ENCODE measurements at regions not wholly inside any gene's neighbourhood (a gene's known extent, or its start where the extent isn't known, plus 50 kb on each side); places are given as distances from the start of the nearest gene placed in this dataset.

DNA sequence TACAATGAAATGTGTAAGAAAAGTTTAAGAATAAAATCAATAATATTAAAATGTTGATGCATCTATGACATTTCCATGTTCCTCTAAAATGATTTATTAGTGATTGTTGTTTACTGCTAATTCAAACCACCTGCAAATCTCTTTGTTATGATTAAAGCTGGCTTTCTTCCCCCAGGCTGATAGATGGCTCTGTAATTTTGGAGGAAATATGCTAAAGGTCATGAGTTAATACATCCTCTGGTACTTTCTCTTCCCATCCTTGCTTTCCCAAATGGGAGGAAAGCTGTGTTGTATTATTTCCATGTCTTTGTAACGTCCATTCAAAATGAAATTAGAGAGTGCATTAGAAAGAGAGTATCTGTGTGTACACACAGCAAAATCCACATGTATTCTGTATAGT, 139.5 kb upstream of the TMCO5A start:
- no peak for DNase-seq

DNA sequence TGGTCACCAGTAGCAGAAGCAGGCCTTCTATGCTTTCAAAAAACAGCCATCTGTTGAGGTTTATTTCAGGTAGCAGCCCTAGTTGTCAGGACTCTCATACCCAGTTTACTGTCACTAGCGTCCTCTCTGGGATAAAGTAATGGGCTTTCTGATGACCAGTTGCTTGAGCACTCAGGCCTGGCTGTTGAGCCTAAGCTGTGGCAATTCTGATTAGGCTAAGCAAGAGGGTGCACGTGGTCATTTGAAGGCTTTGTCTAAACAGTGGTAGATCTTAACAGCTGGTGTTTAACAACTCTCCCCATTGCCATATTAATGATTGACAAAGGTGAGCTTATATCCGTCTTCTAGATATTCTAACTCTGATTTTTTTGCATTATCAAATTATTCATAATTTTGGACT, 132.9 kb upstream of the TMCO5A start:
- DNase-seq, result no peak

DNA sequence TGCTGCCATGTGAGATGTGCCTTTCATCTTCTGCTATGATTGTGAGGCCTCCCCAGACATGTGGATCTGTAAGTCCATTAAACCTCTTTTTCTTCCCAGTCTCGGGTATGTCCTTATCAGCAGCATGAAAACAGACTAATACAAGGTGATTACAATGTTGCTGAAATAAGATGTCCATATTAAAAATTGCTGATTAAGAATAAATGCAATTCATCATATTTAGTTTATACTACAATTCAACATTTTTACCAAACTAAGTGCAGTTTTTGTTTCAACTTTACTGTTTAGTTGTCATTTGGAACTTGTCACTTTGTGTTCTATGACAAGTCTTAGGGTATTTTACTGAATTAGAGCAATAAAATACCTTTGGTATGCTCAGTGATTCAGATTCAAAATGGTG, 127.6 kb upstream of the TMCO5A start:
- no peak for DNase-seq

- DNase-seq, result no peak
These were observed 124.1 kb upstream of the TMCO5A start for GRCh38 chr15:37810381-37810780.

GRCh38 chr15:37813306-37813705, 121.1 kb upstream of the TMCO5A start:
- DNase-seq, result no peak

- no peak for DNase-seq
These were observed 119.5 kb upstream of the TMCO5A start for GRCh38 chr15:37814847-37815515.

DNA sequence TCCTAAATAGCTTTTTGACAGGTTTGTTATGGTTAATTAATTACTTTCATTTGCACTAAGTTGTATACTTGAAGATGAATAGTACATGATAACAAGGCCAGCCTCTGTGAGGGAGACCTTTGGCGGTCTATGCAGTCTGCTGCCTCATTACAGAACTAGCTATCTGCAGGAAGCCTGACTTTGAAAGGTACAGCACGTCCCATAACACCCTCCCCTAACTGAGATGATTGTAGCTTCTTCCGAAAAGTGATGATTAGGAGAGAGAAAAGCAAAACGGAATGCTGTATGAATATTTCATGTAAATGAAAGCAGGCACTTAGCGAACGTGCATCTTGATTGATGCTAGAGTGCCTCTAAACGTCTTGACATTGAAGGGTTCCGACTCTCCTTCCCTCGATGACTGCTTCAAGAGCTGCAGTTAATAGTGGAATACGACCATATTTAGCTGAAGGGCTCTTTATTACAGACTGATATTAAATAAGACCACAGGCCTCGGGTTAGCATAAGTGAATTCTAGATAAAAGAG, 116.2 kb upstream of the TMCO5A start:
- no peak for DNase-seq

DNA sequence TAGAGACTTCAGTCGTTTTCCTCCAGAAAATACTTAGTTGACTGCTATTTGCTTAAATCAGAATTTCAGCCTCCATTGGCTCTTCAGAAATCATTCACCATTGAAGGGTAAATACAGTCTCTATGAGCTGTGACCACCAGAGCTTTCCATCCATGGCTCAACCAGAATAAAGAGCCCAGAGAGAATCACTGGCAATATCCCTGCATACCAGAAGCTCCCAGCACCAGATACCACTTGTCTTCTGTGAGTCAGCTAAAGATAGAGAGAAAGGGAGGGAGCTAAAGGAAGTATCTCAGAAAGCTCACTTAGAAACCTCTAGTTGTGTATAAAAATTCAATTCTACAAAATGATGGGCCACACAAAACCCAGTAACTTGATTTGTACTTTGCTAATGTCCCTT, 115.2 kb upstream of the TMCO5A start:
- DNase-seq, result no peak

DNA sequence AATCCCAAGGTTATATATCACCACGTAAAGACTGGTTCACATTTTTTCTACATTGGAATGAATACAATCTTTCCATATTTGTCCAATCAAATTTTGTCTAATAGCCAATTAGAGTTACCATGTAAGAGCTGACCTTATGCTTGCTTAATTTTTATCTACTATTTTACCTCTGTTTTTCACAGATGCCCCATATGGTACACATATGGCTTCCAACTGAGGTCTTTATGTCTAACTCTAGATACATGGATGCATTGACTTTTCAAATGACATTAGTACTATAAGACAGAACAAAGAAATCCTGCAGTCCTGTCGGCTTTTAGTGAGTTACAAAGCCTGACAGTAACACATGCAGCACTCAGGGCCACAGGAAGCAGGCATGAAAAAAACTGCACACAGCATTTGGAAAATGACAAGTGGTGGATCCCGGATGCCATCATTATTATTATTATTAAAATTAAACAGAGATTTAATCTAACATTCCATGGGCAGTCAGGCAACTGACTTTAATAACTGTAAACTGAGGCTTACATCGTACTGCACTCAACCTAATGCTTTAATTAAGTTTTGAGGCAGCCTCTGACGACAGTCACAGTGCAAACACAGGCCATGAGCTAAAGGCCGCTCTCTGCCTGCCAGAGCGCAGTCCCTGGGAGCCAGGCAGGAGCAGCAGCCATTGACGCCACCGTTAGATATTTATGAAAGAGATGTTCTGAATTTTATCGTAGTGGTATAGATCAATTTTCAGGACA, 113.9 kb upstream of the TMCO5A start:
- DNase-seq, result no peak

GRCh38 chr15:37823601-37824275, 110.7 kb upstream of the TMCO5A start:
- DNase-seq, result no peak

GRCh38 chr15:37824717-37825382, 109.6 kb upstream of the TMCO5A start:
- no peak for DNase-seq

- no peak for DNase-seq
These were observed 97.2 kb upstream of the TMCO5A start for GRCh38 chr15:37837276-37837675.

DNA sequence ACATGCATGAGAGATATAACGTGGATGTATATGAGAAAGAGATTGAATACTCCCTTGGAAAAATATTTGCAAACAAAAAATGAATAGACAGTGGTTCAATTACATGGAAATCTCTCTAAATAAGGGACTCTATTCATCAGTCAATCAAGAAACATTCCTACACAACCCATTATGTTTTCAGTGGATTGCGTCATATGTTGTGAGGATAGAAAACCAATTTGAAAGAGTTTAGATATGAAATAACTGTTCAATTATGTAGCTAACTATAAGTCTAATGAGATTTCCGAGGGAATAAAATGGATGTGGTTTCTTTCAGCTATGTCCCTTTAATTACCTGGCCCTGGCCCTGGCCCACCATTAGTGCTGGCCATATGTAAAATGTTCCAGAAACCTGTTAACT, 86.7 kb upstream of the TMCO5A start:
- DNase-seq, result no peak

DNA sequence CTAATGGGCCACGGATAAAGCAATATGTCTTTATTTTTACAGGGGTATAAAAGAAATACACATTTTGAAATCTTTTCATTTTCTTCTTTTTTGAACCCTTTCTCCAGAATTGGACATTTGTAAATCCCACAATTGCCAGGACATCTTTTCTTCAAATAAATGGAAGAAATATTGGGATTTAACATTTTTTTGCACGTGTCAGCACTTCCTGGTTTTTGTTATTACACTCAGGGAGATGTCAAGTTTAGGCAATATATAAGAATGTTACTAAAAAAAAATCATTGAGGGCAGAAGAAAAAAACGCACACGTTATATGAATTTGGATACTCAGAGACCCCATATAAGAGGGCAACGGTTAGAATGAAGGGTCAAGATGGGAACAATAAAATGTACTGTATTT, 78.3 kb upstream of the TMCO5A start:
- no peak for DNase-seq

DNA sequence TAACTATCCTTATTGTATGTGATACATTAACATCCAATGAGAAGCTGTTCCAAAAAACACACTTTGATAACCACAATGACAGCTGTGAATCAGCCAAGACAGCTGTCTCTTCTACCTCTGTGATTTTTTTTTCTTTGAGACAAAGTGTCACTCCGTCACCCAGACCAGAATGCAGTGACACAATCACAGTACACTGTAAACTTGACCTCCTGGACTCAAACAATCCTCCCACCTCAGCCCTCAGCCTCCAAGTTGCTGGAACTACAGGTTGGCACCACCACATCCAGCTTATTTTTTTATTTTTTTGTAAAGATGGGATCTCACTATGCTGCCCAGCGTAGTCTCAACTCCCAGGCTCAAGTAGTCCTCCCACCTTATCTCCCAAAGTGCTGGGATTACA, 73.5 kb upstream of the TMCO5A start:
- no peak for DNase-seq

GRCh38 chr15:37865687-37866086, 68.8 kb upstream of the TMCO5A start:
- no peak for DNase-seq

GRCh38 chr15:37870711-37871110, 63.7 kb upstream of the TMCO5A start:
- DNase-seq, result no peak

GRCh38 chr15:37872661-37873060, 61.8 kb upstream of the TMCO5A start:
- no peak for DNase-seq

DNA sequence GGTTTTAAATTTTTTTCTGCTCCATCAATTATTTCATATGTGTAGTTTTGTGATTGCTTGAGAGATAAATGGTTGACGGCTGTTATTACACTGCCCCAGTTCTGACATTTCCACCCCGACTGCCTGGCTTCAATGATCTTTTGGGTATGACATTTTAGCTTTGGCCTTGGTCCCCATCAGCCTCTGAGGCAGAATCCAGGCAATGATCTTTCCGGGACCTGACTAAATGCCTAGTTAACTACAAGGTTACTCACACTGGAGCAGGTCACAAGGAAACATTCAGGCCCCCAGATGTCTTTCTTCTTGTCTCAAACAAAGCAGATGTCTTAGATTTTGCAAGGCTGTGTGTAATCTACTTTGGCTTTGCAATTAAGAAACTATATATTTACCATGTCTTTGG, 61.1 kb upstream of the TMCO5A start:
- no peak for DNase-seq

- no peak for DNase-seq
These were observed 57.5 kb upstream of the TMCO5A start for GRCh38 chr15:37876900-37877299.

GRCh38 chr15:37877851-37878741, 56.3 kb upstream of the TMCO5A start:
- DNase-seq, result no peak
